NCI-H345 treated with DMSO at 0.1 percent for 48 hours (cell line): ENCODE measurements at regions not wholly inside any gene's neighbourhood (a gene's known extent, or its start where the extent isn't known, plus 50 kb on each side); places are given as distances from the start of the nearest gene placed in this dataset.
"Not testable (repeated sequence)": the region's sequence is repeated elsewhere in the genome, so short reads cannot be mapped to it uniquely, and the experiment has no call there.

ENCODE experiments used
- DNase-seq: peaks from one replicate; lab custom pipeline; 2025; ENCODE audit not compliant: unreplicated experiment; lab: John Stamatoyannopoulos, UW

DNA sequence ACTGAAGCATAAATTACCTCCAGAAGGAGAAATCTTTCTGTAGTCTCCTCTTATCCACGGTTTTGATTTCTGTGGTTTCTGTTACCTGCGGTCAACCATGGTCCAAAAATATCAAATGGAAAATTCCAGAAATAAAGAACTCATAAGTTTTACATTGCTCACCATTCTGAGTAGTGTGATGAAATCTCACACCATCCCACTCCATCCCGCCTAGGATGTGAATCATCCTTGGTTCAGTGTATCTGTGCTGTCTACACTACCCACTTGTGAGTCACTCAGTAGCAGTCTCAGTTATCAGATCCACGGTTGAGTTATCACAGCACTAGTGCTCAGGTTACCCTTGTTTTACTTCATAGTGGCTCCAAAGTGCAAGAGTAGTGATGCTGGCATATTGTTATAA lies 371.2 kb downstream of the NFIB start:
- DNase-seq: no peak

DNA sequence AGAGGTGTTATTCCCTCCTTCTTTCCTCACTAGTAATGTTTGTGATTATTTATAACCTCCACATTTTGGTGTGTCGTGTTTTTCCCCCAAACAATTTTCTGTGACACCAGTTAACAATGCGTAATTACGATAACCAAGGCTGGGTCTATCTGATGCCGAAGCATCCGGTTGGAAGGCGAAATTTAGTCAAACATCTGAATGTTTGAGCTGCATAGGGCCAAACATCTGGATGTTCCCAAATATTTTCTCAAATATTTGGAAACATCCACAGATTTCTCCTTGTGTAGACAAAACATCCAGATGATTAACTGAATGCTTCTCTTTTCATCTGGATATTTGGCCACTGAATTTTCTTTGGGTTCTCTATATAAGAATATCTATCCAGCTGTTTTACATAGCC lies 371.7 kb downstream of the NFIB start:
- no peak for DNase-seq

DNA sequence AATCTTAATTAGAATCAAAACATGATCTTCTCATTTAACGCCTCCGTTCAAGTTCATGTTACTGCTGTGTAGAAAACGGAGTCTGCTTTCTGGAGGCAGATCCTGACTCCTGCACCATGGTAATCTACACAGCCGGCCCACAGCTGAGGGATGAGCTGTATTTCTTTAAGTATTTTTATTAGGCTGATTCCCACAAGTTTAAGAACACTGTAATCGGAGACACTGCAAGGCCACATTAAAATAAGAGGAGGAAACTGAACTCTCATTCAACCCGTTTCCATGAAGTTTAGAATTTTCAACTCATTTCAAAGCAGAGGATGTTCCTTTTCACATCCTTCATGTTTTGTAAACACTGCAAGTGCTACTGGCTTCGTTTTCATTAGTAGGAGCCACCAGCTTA lies 372.2 kb downstream of the NFIB start:
- DNase-seq: no peak

DNA sequence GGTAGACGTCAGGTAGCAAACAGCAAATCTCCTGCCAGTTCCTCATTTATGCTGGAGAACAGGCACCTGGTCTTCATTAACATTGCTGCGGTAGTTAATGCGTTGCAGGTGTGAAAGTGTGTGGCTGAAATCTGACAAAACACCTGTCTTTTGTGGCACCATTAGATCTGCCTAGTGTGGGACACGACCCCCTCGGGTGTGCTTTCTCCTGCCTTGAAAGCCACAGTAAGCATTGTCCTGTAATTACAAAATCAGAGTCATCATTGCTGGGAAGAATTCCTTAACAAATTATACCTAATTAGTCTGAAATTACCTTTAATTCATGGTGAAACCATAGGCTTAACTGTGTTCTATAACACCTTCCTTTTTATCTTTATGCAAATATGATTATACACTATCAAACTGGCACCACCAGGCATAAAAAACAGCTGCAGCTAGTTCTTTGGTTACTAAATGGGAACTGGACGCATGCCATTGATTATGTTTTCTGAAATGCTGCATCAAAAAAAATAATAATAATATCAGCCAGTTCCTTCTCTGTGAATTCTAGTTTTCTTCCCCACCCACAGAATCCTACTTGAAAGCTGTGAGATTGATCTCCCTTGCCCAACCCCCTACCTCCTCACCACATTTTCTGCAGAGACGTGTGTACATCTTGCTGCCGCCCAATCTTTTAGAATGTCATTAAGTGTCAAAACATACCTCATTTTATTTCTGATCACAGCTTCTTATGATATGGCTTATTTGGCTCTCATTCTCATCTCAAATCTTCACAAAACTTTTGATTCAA lies 374.0 kb downstream of the NFIB start:
- no peak for DNase-seq

DNA sequence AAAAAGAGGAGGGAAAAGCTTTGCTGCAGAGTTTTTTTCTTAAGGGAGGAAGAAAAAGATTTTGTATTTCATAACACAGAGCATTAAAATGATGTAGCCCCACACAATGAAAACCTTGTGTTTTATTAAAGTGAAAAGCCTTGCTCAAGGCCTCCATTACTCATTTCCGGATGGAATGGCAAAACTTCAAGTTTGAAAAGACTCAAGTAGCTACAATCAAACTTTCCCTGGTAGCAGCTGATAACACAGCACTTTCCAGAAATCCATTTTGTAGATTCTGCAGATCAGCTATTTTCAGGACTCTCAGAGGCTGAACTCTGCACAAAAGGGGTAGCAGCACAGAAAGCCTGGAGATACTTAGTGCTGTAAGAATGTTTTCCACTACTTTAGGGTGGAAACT lies 374.8 kb downstream of the NFIB start:
- no peak for DNase-seq

DNA sequence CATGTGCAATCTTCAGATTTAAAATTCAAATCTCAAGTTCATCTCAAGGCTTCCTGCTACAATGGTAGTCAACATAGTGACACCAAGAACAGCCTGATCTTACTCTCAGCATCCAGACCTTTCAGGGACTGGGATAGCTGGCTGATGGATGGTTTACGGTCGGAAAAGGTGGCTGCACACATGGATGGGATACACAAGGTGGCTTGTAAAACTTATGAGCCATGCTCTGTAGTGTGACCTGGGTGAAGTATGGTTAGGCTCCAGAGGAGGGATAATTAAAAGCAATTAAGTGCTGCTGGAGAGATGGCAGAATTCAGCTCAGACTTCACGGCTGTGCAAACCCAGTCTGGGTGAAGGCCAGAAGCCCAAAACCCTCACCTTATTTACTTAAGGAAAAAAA lies 379.5 kb downstream of the NFIB start:
- no peak for DNase-seq

DNA sequence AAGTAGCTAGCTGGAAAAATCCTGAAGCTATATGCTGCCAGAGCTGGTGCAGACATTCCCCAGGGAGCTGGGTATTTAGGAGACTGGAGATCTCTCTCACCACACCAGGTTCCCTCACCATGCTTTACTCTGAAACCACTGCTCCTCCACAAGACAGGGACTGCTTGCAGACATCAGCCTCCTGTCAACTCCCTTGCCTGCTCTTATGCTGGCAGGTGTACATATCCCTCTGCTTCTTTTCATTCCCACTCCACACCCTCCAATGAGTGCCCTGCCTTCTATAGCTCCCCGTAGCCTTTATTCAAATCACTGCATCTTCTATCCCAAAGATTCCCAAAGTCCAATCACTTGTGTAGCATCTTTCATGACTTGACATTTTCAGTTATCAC lies 380.7 kb downstream of the NFIB start:
- no peak for DNase-seq

DNA sequence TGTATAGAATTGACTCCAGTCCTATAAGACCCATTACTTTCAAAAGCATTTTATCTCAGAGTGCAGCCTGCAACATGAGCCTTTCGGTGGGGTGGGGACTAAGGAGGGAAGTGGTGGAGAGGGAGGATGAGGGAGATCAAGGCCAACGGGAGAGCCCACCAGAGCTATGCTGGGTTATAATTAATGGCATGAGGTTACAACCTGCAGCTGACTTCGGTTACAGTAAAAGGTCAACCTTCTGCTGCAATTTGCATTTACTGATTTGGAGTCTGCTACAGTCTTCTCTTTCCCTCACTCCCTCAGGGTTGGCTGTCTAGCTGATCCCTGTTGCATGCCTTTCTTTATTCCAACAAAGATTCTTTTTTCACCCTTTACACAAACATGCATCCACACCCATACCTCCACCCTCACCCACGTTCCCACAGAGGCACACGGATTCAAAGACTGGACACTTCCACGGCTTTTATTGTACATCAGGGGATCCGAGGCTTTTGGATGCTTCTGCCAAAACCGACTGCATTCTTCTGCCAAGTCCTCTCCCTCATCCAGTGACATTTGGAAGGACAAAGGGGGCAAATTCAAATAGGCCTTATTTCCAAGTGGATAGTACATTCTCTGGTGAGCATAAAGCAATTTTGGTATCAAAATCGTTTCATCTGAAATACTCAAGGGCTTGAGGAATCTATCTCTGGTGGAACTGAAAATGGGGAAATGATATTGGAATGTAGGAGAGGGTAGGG lies 381.2 kb downstream of the NFIB start:
- no peak for DNase-seq

DNA sequence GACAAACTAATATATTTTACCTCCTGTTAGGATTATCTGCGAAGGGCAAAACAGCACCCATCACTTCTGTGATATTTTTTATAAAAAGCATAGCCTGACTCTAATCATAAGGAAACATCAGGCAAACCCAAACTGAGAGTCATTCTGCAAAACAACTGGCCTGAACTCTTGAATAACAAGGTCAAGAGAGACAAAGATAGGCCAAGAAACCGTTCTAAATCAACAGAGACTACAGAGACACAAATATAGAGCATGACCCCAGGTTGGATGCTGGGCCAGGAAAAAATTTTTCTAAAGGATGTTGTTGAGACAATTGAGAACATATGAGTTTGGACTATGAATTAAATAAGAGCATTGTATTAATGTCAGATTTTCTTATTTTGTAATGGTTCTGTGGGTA lies 384.9 kb downstream of the NFIB start:
- no peak for DNase-seq

DNA sequence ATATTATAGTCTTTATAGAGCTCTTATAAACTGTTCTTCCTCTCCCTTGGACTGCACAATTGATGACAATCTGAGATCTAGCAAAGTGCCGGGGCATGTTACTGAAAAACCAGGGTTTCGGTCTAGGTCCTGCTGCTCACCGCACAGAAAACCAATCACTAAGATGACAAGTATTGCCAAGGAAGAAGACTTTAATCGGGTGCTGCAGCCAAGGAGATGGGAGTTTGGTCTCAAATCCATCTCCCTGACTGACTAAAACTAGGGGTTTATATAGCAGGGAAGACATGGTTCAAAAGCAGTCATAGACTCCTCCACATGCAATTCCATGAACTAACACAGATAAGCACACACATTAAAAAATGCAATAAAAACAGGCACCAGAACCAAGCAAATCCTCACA lies 390.6 kb downstream of the NFIB start:
- no peak for DNase-seq

DNA sequence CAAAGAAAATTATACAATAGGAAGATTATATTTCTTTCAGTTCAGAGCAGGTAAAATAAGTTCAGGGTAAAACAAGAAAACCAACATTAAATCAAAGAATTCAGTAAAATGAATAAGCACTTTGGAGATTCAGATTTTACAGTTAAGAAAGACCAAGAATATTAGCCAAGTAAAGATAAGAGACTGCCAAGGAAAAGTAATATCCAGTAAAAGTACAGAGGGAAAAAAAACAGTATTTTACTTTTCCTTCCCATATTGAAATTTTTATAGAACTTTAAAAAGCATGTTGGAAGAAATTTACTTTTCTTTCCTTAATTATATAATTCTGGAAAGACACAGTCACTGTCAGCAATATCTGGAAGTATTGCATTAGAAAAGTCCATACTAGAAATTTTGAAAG lies 393.4 kb downstream of the NFIB start:
- no peak for DNase-seq

DNA sequence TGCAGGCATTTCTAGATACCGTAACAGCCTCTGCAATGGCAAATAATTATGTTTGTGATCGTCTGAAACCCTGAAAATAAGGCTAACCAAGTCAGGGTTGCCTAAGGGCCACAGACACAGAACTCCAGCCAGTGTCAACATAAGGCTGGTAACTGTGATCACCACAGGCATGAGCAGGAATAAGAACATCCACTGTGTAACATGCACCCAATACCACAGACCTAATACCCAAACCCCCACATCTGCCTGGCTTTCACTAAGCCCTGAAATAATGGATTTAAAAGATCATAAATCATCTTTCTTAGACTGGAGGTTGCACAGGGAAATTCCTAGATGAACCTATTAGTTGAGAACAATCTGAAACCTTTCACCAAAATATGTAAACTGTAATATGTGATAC lies 394.5 kb downstream of the NFIB start:
- no peak for DNase-seq

DNA sequence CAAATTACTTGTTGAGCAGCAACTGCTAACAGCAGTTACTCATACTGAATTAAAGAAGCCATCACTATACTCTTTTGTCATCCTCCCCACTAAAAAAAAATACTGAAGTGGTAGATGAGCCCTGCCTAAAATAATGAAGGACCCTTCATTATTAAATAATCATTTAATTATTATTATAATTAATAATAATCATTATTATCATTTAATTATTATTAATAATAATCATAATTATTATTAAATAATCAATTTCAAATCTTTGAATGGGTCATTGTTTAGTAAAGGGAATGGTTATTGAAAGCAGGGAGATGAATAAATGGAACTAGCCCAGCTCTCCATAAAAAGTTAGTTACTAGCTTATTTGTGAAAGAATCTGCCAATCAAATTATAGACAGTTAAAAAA lies 396.4 kb downstream of the NFIB start:
- DNase-seq: no peak

DNA sequence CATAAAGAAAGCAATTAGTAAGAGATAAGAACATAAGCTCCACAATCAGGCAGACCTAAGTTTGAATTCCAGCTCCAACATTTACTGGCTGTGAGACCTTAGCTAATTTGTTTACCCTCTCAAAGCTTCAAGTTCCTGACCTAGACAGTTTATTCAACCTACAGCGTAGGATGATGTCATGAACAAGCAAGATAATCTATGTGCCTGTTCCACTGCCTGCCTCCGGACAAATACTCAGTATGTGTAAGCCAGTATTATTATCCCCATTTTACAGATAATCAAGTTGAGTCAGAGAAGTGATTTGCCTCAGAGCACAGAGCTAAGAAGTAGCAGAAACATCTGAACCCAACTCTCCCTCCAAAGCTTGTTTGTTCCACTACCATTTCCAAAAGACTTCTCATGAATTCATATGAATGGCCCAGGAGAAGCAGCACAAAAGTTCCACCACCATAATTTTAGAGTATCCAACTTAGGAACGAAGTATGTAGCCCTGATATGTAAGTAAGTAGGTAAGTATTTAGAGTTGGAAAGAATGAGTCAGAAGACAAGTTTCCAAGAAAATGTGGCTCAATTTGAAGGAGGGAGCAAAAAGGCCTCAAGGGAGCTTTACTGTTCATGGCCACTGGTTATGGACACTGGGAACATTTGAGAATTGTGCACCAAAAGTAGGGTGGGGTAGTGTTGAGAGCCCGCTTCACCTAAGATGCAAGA lies 398.2 kb downstream of the NFIB start:
- DNase-seq: no peak

DNA sequence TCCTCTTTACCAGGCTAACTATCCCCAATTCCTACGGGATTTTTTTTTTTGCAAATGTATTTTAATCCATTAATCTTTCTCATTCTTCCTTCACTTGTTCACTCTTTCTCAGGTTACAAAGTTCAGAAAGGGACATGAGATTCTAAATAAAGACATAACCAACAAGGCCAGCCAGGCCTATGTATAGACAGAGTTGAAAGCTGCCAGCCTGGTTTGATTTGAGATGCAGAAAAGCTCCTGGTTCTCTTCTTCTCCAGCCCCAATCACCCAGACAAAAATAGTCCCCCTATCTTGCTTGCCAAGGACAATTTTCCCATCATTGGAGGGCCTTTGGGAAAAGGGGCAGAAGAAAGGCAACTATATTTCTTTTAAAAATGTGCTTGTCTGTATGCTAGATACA lies 398.8 kb downstream of the NFIB start:
- no peak for DNase-seq

DNA sequence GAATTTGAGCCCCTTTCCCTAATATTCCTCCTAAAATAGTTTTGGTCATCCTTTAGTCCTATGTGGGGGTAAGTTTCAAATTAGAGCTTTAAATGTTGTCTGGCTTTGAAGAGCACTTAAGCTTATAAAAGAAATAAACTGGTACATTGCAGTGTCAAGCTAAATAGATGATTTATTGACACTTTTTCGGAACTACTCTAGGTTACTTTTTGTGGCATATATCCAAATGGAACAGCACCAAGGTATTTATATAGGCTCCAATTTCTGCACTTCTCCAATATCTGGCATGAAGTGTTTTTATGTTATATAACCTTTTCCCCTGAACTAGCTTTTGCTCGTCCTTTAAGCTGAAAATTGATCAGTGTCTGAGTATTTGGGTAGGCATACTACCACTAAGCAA lies 402.5 kb downstream of the NFIB start:
- no peak for DNase-seq

DNA sequence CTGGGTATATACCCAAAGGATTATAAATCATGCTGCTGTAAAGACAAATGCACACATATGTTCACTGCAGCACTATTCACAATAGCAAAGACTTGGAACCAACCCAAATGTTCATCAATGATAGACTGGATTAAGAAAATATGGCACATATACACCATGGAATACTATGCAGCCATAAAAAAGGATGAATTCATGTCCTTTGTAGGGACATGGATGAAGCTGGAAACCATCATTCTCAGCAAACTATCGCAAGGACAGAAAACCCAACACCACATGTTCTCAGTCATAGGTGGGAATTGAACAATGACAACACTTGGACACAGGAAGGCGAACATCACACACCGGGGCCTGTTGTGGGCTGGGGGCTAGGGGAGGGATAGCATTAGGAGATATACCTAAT lies 406.1 kb downstream of the NFIB start:
- not testable (repeated sequence) for DNase-seq

DNA sequence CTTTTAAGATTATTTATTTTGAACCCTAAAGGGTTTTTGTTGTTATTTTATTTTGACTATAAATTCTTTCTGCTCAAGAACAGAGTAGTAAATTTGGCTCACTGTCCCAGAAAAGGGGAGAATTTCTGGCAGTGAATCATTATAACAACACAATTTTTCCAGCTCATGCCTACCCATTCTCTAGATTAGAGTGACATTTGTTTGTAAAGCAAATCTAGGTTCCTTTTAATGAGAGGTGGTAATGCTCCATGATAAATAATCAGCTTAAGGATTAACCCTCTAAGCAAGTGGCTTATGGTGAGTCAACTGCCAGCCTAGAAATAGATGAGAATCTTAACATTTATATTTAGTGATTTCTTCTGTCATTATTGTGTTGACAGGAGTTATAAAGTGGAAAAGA lies 409.2 kb downstream of the NFIB start:
- no peak for DNase-seq

DNA sequence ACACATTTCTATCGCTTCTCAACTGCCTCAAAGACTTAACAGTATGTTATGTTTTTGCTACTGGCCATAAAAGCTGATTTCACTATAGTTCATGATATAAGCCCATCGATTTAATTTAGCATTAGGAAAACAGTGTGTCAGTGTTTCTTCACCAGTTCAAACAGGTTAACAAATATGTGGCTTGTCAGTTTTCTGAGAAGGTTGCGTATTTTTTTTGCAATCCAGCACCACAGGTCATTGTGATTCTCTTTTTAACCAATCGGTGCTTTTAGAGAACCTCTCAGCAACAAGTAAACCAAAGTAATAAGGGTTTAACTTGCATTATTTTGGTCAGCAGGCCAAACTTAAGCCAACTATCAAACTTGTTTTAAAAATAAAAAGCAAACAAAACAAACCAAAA lies 409.6 kb downstream of the NFIB start:
- DNase-seq: no peak

DNA sequence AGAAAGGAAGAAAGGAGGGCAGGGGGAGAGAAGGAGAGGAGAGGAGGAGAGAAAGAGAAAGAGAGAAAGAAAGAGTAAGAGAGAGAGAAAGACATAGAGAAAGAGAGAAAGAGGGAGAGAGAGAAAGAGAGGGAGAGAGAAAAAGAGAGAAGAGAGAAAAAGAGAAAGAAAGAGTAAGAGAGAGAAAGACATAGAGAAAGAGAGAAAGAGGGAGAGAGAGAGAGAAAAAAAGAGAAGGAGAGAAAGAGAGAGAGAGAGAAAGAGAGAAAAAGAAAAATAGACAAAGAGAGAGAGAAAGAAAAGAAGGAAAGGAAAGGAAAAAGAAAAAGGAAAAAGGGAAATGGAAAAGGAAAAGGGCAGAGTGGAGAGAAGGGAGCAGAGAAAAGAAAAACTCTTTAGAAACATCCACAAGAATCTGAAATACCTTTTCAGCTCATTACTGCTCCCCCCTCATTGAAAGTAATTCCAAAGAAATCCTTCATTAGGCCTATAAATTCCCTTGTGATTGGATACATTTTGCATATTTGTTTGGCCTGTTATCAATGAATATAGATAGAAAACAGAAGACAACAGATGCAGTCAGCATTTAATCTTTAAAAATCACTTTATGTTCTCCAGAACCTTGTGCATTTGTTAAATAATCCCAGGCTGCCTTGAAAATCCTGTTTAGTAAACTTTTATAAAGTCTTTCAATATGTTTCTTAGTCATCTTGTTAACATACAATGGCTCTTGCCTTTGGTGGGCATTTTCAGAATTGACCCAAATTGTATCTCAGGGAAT lies 411.5 kb downstream of the NFIB start:
- no peak for DNase-seq

DNA sequence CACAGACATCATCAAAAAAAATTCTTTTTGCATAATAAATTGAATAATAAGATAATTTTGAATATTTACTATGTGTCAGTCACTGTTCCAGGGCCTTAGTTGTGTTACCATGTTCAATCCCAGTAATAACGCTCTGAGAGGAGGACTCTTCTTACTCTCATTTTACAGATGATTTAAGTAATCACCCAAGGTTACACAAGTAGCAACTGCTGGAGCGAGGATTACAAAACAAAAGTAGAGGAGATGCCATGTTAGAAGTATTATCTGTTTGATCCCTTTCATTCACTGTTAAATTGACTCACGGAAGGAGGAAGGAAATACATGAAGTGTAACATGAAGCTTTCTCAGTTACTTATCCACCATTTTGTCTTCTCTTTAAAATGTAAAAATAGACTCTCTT lies 412.8 kb downstream of the NFIB start:
- no peak for DNase-seq
